Smooth muscle cell (in vitro differentiated cells): ENCODE measurements at regions not wholly inside any gene's neighbourhood (a gene's known extent, or its start where the extent isn't known, plus 50 kb on each side); places are given as distances from the start of the nearest gene placed in this dataset.
"Not testable (repeated sequence)": the region's sequence is repeated elsewhere in the genome, so short reads cannot be mapped to it uniquely, and the experiment has no call there.

Experiments
- DNase-seq: peaks from one replicate; lab custom pipeline; 2025; ENCODE audit not compliant: unreplicated experiment; lab: John Stamatoyannopoulos, UW
- H2AFZ ChIP-seq: fragments of 200-600 bp; sonication (generic); 2 replicates; pipeline ENCODE4 v1.6.0; 2016; ENCODE audit warnings: antibody characterized with exemption, low read depth, mild to moderate bottlenecking
- H3F3A ChIP-seq: fragments of 200-600 bp; sonication (generic); 2 replicates; pipeline ENCODE4 v1.6.0; 2017; ENCODE audit warnings: antibody characterized with exemption, low read depth
- H3K27ac ChIP-seq: fragments of 200-600 bp; sonication (generic); 2 replicates; pipeline ENCODE4 v1.5.1; 2016; ENCODE audit warnings: low read depth, mild to moderate bottlenecking
- H3K27me3 ChIP-seq: fragments of 200-600 bp; sonication (generic); 2 replicates; pipeline ENCODE4 v1.6.1; 2016; ENCODE audit warnings: low read depth, mild to moderate bottlenecking
- H3K36me3 ChIP-seq: fragments of 200-600 bp; sonication (generic); 2 replicates; pipeline ENCODE4 v1.5.1; 2016; ENCODE audit warnings: low read depth
- H3K4me1 ChIP-seq: fragments of 200-600 bp; sonication (generic); 2 replicates; pipeline ENCODE4 v1.5.1; 2016; ENCODE audit warnings: low read depth
- H3K4me2 ChIP-seq: fragments of 200-600 bp; sonication (generic); 2 replicates; pipeline ENCODE4 v1.6.0; 2016; ENCODE audit warnings: mild to moderate bottlenecking
- H3K4me3 ChIP-seq: fragments of 200-600 bp; sonication (generic); 2 replicates; pipeline ENCODE4 v1.5.1; 2016; ENCODE audit warnings: mild to moderate bottlenecking
- H3K79me2 ChIP-seq: fragments of 200-600 bp; sonication (generic); 2 replicates; pipeline ENCODE4 v1.6.0; 2016; ENCODE audit warnings: low read depth, mild to moderate bottlenecking
- H3K9ac ChIP-seq: fragments of 200-600 bp; sonication (generic); 2 replicates; pipeline ENCODE4 v1.6.0; 2016; ENCODE audit warnings: low read depth
- H3K9me3 ChIP-seq: fragments of 200-600 bp; sonication (generic); replicated peaks from 2 replicates; pipeline ENCODE4 v1.5.1; 2016; ENCODE audit warnings: low read depth
- H4K20me1 ChIP-seq: fragments of 200-600 bp; sonication (generic); 2 replicates; pipeline ENCODE4 v1.6.0; 2016; ENCODE audit warnings: low read depth
- CTCF ChIP-seq: fragments of 200-600 bp; sonication (generic); IDR thresholded peaks from 2 replicates; pipeline ENCODE4 v1.5.1; 2017; ENCODE audit warnings: borderline replicate concordance, mild to moderate bottlenecking, antibody characterized with exemption; ENCODE audit not compliant: insufficient read depth, poor library complexity, severe bottlenecking
- WGBS: methylation state at CpG from one replicate; pipeline ENCODE4 v1.1.7; 2016; ENCODE audit warnings: low lambda C conversion rate; 5-methylcytosine and 5-hydroxymethylcytosine counted together

- Histone ChIP-seq H3K79me2 (no peaks in the 10 kb centered on the region), H3K27ac (no peak overlapping the region), H3K4me3 (no peak overlapping the region), H3K27me3 (peaks cover 23% of the 10 kb centered on the region), H3K9ac (no peak overlapping the region), H3F3A (no peaks in the 10 kb centered on the region), H3K4me2 (no peak overlapping the region), H2AFZ (no peak overlapping the region), H3K36me3 (no peaks in the 10 kb centered on the region), H4K20me1 (no peaks in the 10 kb centered on the region), H3K9me3 (no peaks in the 10 kb centered on the region), H3K4me1 (no peaks in the 10 kb centered on the region)
- 86% methylated on average over 9 of the region's 9 CpGs for WGBS
- TF ChIP-seq CTCF: no peak
- no peak for DNase-seq
These were observed 157.7 kb upstream of the PROK2 start for GRCh38 chr3:71942432-71943187.

GRCh38 chr3:71940486-71940885 lies 155.5 kb upstream of the PROK2 start:
- H3K9ac ChIP-seq: no peak overlapping the region
- WGBS: 83% methylated on average over 1 of the region's 1 CpG
- DNase-seq: no peak

GRCh38 chr3:71938081-71938480 lies 153.1 kb upstream of the PROK2 start:
- H3K27ac ChIP-seq, H4K20me1 ChIP-seq, H3K36me3 ChIP-seq, H3K9ac ChIP-seq, H3K9me3 ChIP-seq, H3K79me2 ChIP-seq, H2AFZ ChIP-seq, H3K4me2 ChIP-seq, H3K4me3 ChIP-seq, H3K4me1 ChIP-seq, DNase-seq, H3F3A ChIP-seq: not testable (repeated sequence)
- WGBS: 85% methylated on average over 3 of the region's 3 CpGs
- peaks cover 36% of the 10 kb centered on the region for H3K27me3 ChIP-seq

More at GRCh38 chr3:71940486-71940885, 155.5 kb upstream of the PROK2 start:
- Histone ChIP-seq H3F3A (no peaks in the 10 kb centered on the region), H3K4me1 (no peaks in the 10 kb centered on the region), H3K4me2 (no peak overlapping the region), H4K20me1 (no peaks in the 10 kb centered on the region), H2AFZ (no peak overlapping the region), H3K36me3 (no peaks in the 10 kb centered on the region), H3K27me3 (peaks cover 33% of the 10 kb centered on the region), H3K79me2 (no peaks in the 10 kb centered on the region), H3K27ac (no peak overlapping the region), H3K9me3 (no peaks in the 10 kb centered on the region), H3K4me3 (no peak overlapping the region)
- no peak for TF ChIP-seq CTCF

- Histone ChIP-seq H3K4me3 (no peak overlapping the region), H4K20me1 (no peaks in the 10 kb centered on the region), H3K9ac (no peak overlapping the region), H3K4me1 (no peaks in the 10 kb centered on the region), H3K79me2 (no peaks in the 10 kb centered on the region), H3K27me3 (peaks cover 32% of the 10 kb centered on the region), H3K9me3 (no peaks in the 10 kb centered on the region), H3F3A (no peaks in the 10 kb centered on the region), H3K4me2 (no peak overlapping the region), H3K36me3 (no peaks in the 10 kb centered on the region), H3K27ac (no peak overlapping the region), H2AFZ (no peak overlapping the region)
- WGBS: 96% methylated on average over 8 of the region's 8 CpGs
- no peak for TF ChIP-seq CTCF
- DNase-seq: no peak
These were observed 151.7 kb upstream of the PROK2 start for GRCh38 chr3:71936681-71937080.
